GM12875 (cell line): ENCODE measurements at regions not wholly inside any gene's neighbourhood (a gene's known extent, or its start where the extent isn't known, plus 50 kb on each side); places are given as distances from the start of the nearest gene placed in this dataset.

Experiments used
- H3K4me3 ChIP-seq: one replicate; pipeline ENCODE4 v1.5.1; 2011; ENCODE audit warnings: low read depth, low read length, control low read depth
- TF ChIP-seq, protein P1 (sequence below): IDR thresholded peaks from 2 replicates; pipeline ENCODE4 v1.5.1; 2011; ENCODE audit warnings: low read depth, mild to moderate bottlenecking, control low read depth, inconsistent platforms, low read length, moderate library complexity, borderline replicate concordance; ENCODE audit not compliant: insufficient read depth

DNA sequence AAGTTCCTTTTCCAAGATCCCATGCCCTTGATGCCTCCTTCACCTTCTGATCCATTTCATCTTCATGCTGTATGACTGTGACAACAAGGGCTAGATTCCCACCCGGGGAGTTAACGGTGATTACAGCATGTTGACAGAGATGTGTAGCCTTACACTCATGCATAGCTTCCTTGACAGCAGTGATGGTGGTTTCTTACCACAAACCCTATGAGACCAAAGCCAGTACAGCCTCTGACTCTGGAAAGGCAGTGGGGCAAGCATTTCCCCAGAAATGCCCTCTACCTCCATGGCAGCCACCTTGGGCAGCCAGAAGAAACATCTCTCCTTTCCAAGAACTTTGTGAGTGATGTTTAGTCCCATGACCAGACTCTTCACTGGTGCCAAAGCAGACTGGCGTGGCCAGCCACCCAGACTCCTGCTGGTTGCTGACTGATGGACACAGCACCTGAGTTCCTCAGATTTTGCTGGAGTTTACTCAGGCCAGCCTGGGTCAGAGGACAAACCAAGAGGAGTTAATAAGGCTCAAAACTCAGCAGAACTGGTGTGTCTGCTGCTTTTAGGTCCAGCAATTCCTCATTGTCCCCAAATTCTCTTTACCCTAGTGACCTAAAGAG is 199.7 kb upstream of the SLC27A6 start:
- TF ChIP-seq, protein P1, sequence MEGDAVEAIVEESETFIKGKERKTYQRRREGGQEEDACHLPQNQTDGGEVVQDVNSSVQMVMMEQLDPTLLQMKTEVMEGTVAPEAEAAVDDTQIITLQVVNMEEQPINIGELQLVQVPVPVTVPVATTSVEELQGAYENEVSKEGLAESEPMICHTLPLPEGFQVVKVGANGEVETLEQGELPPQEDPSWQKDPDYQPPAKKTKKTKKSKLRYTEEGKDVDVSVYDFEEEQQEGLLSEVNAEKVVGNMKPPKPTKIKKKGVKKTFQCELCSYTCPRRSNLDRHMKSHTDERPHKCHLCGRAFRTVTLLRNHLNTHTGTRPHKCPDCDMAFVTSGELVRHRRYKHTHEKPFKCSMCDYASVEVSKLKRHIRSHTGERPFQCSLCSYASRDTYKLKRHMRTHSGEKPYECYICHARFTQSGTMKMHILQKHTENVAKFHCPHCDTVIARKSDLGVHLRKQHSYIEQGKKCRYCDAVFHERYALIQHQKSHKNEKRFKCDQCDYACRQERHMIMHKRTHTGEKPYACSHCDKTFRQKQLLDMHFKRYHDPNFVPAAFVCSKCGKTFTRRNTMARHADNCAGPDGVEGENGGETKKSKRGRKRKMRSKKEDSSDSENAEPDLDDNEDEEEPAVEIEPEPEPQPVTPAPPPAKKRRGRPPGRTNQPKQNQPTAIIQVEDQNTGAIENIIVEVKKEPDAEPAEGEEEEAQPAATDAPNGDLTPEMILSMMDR, result no peak
- H3K4me3 ChIP-seq, result no peak overlapping the region

DNA sequence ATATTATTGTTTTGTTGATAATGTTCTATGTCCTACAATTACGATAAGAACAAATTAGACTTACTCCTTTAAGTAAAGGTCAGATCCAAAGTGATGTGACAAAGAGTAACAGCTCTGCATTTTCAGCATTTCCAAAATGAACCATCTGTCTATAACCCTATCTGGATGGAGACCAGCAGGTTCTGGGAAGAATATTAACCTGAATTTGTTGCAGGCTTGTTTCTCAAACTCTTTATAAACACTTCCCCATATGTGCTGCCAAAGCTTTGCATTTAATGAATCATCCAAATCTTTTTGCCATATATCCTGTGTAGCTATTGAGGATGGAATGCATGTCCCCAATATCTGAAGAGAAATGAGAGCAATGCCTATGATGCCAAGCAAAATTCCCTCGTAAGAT is 198.9 kb upstream of the SLC27A6 start:
- TF ChIP-seq, protein P1, result no peak
- no peak overlapping the region for H3K4me3 ChIP-seq

DNA sequence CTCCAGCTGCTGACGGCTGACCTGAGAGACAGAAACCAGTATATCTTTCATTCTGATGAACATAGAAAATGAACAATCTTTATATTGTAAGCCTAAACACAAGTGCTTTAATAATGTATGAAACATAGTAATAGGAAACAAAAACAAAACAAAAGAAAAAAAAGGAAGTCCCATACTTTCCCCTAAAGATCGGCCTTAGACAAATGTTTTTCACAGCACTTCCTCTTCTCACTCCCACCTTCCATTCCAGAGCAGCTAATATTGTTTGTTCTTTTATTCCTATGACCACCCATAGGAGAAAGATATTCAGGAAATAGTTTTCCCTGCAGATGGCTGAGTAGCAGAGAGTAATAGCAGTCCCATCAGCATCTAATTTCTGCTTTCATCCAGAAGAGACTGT is 194.4 kb upstream of the SLC27A6 start:
- no peak overlapping the region for H3K4me3 ChIP-seq
- TF ChIP-seq, protein P1, result no peak

DNA sequence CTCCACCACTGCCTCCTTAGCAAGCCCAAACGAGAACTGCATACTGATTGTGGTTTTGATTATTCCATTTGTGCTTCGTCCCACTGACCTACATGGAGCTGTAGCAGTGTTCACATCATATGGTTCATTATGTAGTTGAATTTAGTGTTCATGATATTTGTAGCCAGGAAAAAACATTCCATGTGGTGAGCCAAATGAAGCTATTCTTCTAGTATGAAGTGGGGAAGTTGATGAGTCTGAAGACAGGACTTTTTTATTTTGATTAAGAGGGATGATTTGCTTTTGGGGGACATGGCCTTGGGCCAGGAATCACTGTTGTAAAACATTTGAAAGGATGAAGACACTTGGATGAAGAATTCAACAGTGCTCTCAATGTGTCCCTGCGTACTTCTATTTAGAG is 192.9 kb upstream of the SLC27A6 start:
- no peak overlapping the region for H3K4me3 ChIP-seq
- TF ChIP-seq, protein P1, result no peak

DNA sequence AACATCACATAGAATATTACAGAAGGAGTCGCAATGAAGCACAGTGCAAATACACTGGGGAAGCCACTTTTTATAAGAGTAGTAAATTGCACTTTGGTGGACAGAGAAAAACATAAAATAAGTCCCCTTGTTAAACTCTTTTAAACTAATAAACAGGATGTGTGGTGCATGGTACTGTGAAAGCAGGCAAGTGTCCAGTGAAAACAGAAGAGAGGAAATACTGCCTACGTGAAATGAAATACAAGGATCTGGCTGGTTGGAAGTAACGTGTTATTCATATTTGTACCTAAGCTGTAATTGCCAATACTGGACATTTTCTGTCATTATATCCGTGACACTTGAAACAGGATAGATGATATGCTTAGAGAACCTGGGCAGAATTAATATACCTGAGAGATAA is 191.9 kb upstream of the SLC27A6 start:
- no peak overlapping the region for H3K4me3 ChIP-seq
- TF ChIP-seq, protein P1, result no peak

DNA sequence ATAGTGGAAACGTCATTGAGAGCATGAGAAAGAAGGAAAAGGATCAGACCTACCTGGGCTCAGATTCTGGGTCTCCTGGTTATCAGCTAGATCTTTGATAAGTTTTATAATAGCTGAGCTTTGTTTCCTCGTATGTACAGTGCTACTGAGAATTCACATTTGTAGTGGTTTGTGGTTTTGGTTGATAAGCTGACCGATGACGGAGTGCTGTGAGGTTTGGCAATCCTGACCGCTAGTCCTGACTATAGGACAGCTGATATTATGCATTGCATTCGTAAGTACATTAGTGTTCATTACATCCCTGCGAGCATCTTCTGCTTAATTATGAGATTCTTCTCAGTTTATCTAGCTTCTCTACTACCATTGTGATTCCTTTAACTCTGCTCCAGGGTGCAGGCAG is 190.7 kb upstream of the SLC27A6 start:
- H3K4me3 ChIP-seq, result no peak overlapping the region
- TF ChIP-seq, protein P1, result no peak

DNA sequence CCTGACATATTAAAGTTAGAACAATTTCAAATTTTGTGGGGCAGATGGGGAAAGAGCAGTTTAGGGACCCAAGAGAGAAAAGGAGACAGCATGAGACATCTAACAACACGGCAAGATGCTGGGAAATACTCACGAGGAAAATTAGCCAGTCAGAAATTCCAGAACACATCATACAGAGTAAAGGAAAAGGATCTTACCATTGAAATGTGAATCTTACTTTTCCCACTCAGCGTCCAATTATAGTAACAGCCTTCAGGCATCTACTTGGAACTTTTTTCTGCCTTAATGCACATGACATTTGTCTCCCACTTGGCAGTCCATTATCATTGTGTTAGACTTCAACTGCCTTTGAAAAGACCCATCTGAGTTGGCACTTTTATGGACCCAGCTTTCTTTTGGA is 189.7 kb upstream of the SLC27A6 start:
- H3K4me3 ChIP-seq, result no peak overlapping the region
- TF ChIP-seq, protein P1, result no peak
